SIG-M5 treated with dmso at 0.1 percent for 504 hours (cell line): ENCODE measurements at regions not wholly inside any gene's neighbourhood (a gene's known extent, or its start where the extent isn't known, plus 50 kb on each side); places are given as distances from the start of the nearest gene placed in this dataset.
"Not testable (repeated sequence)": the region's sequence is repeated elsewhere in the genome, so short reads cannot be mapped to it uniquely, and the experiment has no call there.

Experiments
- DNase-seq: peaks from one replicate; lab custom pipeline; 2025; ENCODE audit not compliant: unreplicated experiment; lab: John Stamatoyannopoulos, UW

GRCh38 chr11:67877316-67877715 is 126.6 kb downstream of the UNC93B1 start:
- not testable (repeated sequence) for DNase-seq

GRCh38 chr11:67873223-67873622 is 130.7 kb downstream of the UNC93B1 start:
- DNase-seq, result not testable (repeated sequence)

- DNase-seq, result not testable (repeated sequence)
Observed at GRCh38 chr11:67871168-67871567, 132.7 kb downstream of the UNC93B1 start.

GRCh38 chr11:67862896-67863295 is 141.0 kb downstream of the UNC93B1 start:
- DNase-seq, result not testable (repeated sequence)

- peak; percentile 2 for DNase-seq
Observed at GRCh38 chr11:67859513-67860161, 144.3 kb downstream of the UNC93B1 start.

- DNase-seq, result not testable (repeated sequence)
Observed at GRCh38 chr11:67850747-67851146, 153.2 kb downstream of the UNC93B1 start.

GRCh38 chr11:67849766-67850165 is 154.1 kb downstream of the UNC93B1 start:
- DNase-seq, result not testable (repeated sequence)

- DNase-seq, result peak; percentile 12
Observed at GRCh38 chr11:67847896-67848875, 155.7 kb downstream of the UNC93B1 start.

- not testable (repeated sequence) for DNase-seq
Observed at GRCh38 chr11:67846303-67846702, 157.6 kb downstream of the UNC93B1 start.

- DNase-seq, result not testable (repeated sequence)
Observed at GRCh38 chr11:67845296-67845695, 158.6 kb downstream of the UNC93B1 start.

GRCh38 chr11:67840599-67840998 is 163.3 kb downstream of the UNC93B1 start:
- not testable (repeated sequence) for DNase-seq

- not testable (repeated sequence) for DNase-seq
Observed at GRCh38 chr11:67830152-67830551, 155.7 kb upstream of the ALDH3B2 start.

GRCh38 chr11:67826951-67827296 is 152.5 kb upstream of the ALDH3B2 start:
- not testable (repeated sequence) for DNase-seq

GRCh38 chr11:67826028-67826950 is 151.9 kb upstream of the ALDH3B2 start:
- DNase-seq, result not testable (repeated sequence)

GRCh38 chr11:67824861-67825260 is 150.4 kb upstream of the ALDH3B2 start:
- not testable (repeated sequence) for DNase-seq

- DNase-seq, result no peak
Observed at GRCh38 chr11:67820081-67820480, 145.7 kb upstream of the ALDH3B2 start.

GRCh38 chr11:67817558-67817957 is 143.1 kb upstream of the ALDH3B2 start:
- DNase-seq, result not testable (repeated sequence)

- not testable (repeated sequence) for DNase-seq
Observed at GRCh38 chr11:67809301-67809700, 134.9 kb upstream of the ALDH3B2 start.

- not testable (repeated sequence) for DNase-seq
Observed at GRCh38 chr11:67807896-67808295, 133.5 kb upstream of the ALDH3B2 start.

GRCh38 chr11:67806728-67807235 is 132.4 kb upstream of the ALDH3B2 start:
- DNase-seq, result not testable (repeated sequence)

- DNase-seq, result not testable (repeated sequence)
Observed at GRCh38 chr11:67806183-67806582, 131.8 kb upstream of the ALDH3B2 start.
